Esophagus muscularis mucosa (tissue), 3 donors: ENCODE measurements at regions not wholly inside any gene's neighbourhood (a gene's known extent, or its start where the extent isn't known, plus 50 kb on each side); places are given as distances from the start of the nearest gene placed in this dataset.
"Not testable (repeated sequence)": the region's sequence is repeated elsewhere in the genome, so short reads cannot be mapped to it uniquely, and the experiment has no call there.

Experiments used
- CTCF ChIP-seq, 3 experiments: fragments of 200-600 bp in 2 of 3; fragments of 450-650 bp in 1 of 3; sonication (generic) in 2 of 3; IDR thresholded peaks; one replicate each; pipeline ENCODE4 v1.5.1; 2017 to 2019; ENCODE audit warnings: antibody characterized with exemption in 3 of 3, mild to moderate bottlenecking in 2 of 3, moderate library complexity in 1 of 3
- POLR2A ChIP-seq: fragments of 450-650 bp; IDR thresholded peaks from one replicate; pipeline ENCODE4 v1.6.1; 2017; ENCODE audit warnings: antibody characterized with exemption, moderate library complexity, mild to moderate bottlenecking, low read depth

- TF ChIP-seq POLR2A; CTCF (IDR thresholded peaks at IDR 0.05): not testable (repeated sequence)
Observed at GRCh38 chr14:106768972-106769700, 1242.8 kb downstream of the TMEM121 start.
